ENCODE measurements at regions not wholly inside any gene's neighbourhood (a gene's known extent, or its start where the extent isn't known, plus 50 kb on each side); places are given as distances from the start of the nearest gene placed in this dataset. TPM values are rescaled to one million over a fixed set of nuclear protein-coding genes. Genes with fewer than 3 reads are reported as not detected.

DNA sequence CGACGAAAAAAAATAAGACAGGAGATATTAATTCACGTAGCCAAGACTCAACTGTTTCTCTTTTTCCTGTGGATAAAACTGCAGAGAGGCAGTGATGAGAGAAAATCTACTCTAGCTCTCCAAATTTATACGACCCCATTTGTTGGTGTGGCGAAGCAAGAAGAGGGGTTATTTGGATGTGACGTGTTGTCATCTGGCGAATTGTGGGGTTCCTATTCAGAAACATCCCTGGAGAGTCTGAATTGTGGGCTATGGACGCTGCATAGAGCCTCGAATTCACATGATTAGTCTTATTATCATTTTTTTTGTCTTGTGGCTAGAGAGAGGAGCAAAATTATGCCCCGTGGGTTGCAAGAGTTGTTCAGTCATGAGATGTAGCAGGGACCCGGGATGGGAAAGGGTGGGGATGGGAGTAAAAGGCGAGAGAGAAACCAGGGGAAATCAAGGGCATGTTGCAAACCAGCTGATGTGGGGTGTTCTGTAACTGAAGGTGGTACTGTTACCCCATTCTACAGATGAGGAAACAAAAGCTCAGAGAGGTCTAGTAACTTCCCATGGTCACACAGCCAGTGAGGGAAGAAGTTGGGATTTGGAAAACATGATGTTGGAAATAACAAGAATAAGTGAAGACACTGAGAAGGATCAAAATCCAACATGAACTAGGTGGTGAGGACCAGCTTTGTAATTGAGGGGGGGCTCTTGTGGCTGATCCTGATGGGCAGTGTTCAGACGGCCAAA, 69.2 kb upstream of the SFMBT2 start:
- no peak for DNase-seq (ENCODE audit: low spot score in 2 of 2)
- no peak for FAIRE-seq

GRCh38 chr10:7478727-7479457, 68.1 kb upstream of the SFMBT2 start:
- FAIRE-seq = no peak
- no peak for DNase-seq (ENCODE audit: low spot score in 2 of 2)

DNA sequence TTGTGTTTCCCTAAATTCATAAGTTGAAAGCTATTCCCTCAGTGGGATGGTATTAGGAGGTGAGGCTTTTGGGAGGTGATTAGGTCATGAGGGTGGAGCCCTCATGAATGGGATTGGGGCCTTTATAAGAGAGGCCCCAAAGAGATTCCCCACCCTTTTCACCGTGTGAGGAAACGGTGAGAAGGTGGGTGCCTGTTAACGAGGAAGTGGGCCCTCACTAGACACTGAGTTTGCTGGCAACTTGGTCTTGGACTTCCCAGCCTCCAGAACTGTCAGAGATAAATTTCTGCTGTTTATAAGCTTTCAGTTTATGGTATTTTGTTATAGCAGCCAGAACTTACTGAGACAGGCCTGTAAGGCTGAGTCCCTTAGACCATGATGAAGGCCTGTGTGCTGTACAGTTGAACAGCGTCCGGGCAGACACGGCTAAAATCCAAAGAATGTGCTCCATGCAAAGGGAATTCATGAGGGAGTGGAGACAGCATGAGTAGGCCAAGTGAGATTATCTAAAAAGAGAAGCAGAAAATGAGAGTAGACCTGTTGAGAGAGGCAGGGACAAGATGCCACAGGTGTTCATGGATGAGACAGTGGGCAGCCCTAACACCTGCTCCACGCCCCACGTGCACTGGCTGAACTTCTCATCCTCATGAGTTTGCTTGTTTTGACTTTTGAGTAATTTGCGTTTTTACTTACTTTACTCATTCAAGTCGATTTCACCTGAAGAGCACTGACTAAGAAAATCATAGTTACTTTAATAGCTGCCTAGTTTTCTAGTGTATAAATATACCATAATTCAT, 66.9 kb upstream of the SFMBT2 start:
- DNase-seq (ENCODE audit: low spot score in 2 of 2) = no peak
- no peak for FAIRE-seq

- no peak for DNase-seq (ENCODE audit: low spot score in 2 of 2)
- FAIRE-seq = no peak
Measured at GRCh38 chr10:7475939-7476338, 65.1 kb upstream of the SFMBT2 start.

GRCh38 chr10:7475046-7475911, 64.4 kb upstream of the SFMBT2 start:
- no peak for FAIRE-seq
- DNase-seq (ENCODE audit: low spot score in 2 of 2) = peak in 1 of 2 donors; percentile 18

- FAIRE-seq (no peak), DNase-seq (ENCODE audit: low spot score in 2 of 2) (no peak)
Measured at GRCh38 chr10:7474388-7474787, 63.6 kb upstream of the SFMBT2 start.

- DNase-seq (ENCODE audit: low spot score in 2 of 2) = no peak
- no peak for FAIRE-seq
Measured at GRCh38 chr10:7473474-7473873, 62.6 kb upstream of the SFMBT2 start.

- DNase-seq (ENCODE audit: low spot score in 2 of 2) (no peak), FAIRE-seq (no peak)
Measured at GRCh38 chr10:7471720-7472367, 61.0 kb upstream of the SFMBT2 start.

GRCh38 chr10:7470371-7470770, 59.5 kb upstream of the SFMBT2 start:
- no peak for FAIRE-seq
- no peak for DNase-seq (ENCODE audit: low spot score in 2 of 2)

GRCh38 chr10:7467031-7467667, 56.3 kb upstream of the SFMBT2 start:
- FAIRE-seq (no peak), DNase-seq (ENCODE audit: low spot score in 2 of 2) (no peak)

DNA sequence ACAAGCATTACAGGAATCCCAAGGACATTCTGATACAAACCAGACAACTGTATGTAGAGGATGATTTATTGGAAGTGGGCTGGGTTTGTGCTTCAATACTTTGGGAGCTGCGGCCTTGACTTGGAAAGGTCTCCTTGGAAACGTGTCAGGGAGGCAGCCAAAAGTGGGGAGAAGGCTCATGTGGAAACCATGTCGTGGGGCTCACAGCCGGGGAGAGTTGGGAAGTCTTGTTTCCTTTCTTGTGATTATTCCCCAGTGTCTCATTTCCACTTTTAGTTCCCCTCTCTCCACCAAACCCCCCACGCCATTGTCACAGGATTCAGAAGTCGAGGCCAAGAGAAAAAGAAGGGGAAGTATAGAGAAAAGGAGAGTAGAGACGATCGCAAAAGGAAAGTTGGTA, 53.9 kb upstream of the SFMBT2 start:
- DNase-seq (ENCODE audit: low spot score in 2 of 2) (no peak), FAIRE-seq (no peak)

Small RNAs in the stretch of these regions (small RNA-seq; reads per million reads assigned to genes)
- gene RNU6-535P = not detected
